ENCODE measurements at regions not wholly inside any gene's neighbourhood (a gene's known extent, or its start where the extent isn't known, plus 50 kb on each side); places are given as distances from the start of the nearest gene placed in this dataset.

GRCh38 chr18:76727589-76727988 lies 94.8 kb upstream of the ZNF236 start:
- TF ChIP-seq CTCF (IDR thresholded peaks at IDR 0.05; ENCODE audit: control extremely low read depth in 1 of 3, insufficient read depth in 1 of 3, low read depth in 1 of 3, low read length in 3 of 3) = no peak
- TF ChIP-seq POLR2A (IDR thresholded peaks at IDR 0.05; ENCODE audit: control extremely low read depth in 1 of 2, low read depth in 2 of 2, low read length in 2 of 2) = no peak

Measured in H1 (cell line).